ENCODE measurements at regions not wholly inside any gene's neighbourhood (a gene's known extent, or its start where the extent isn't known, plus 50 kb on each side); places are given as distances from the start of the nearest gene placed in this dataset.

DNA sequence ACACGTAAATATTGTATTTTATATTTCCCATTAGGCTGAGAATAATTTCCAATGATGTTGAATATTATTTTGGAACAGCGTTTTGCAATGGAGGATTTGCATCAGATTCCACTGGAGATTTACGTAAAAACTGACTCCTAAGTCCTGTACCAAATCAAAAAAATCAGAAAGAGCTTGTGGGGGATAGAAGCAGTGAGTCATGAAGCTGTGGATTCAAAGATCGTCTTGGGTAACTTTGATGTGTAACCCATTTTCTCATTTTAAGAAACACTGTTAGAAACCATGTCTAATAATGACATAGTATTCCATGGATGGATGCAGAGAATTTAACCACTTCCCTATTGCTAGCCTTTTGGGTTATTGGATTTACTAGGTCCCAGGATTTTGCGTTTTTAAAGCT lies 158.6 kb downstream of the INHBA start:
- no peak for TF ChIP-seq POLR2AphosphoS5 (IDR thresholded peaks at IDR 0.05; ENCODE audit: low read depth, low read length)
- TF ChIP-seq TAF1 (IDR thresholded peaks at IDR 0.05; ENCODE audit: borderline replicate concordance, low read depth, low read length): no peak
- TF ChIP-seq POLR2A (IDR thresholded peaks at IDR 0.05; ENCODE audit: low read depth, low read length): no peak
